ENCODE measurements at regions not wholly inside any gene's neighbourhood (a gene's known extent, or its start where the extent isn't known, plus 50 kb on each side); places are given as distances from the start of the nearest gene placed in this dataset.
A peak's percentile ranks its signal among the peaks of the same experiment; 100 is the strongest.

- no peaks in the 10 kb centered on the region for H3K4me1 Mint-ChIP-seq (ENCODE audit: low read depth, unreplicated experiment)
- no peak overlapping the region for H3K27ac Mint-ChIP-seq (ENCODE audit: unreplicated experiment)
- BruUV-seq (replicated peaks) = no TSS peak
- DNase-seq = peak; percentile 13
- intact Hi-C loops (cut with micrococcal nuclease; ENCODE audit: unreplicated experiment) = no loop called here
- CTCF ChIA-PET = interaction anchor here (0.7 kb wide), 1 partner anchor 367 kb away, joined by 3 read pairs; no protein-coding TSS in a partner anchor
- no peaks in the 10 kb centered on the region for H3K9me3 Mint-ChIP-seq (ENCODE audit: low read depth, unreplicated experiment)
- H3K27me3 Mint-ChIP-seq (ENCODE audit: unreplicated experiment) = no peaks in the 10 kb centered on the region
- no peaks in the 10 kb centered on the region for H3K36me3 Mint-ChIP-seq (ENCODE audit: insufficient read depth, unreplicated experiment)
- no peak overlapping the region for H3K4me3 Mint-ChIP-seq (ENCODE audit: low read depth, unreplicated experiment)
- TF ChIP-seq CTCF (IDR thresholded peaks at IDR 0.05; ENCODE audit: unreplicated experiment) = no peak
Observed at GRCh38 chrX:40420899-40421729, 159.7 kb upstream of the ATP6AP2 start.

DNA sequence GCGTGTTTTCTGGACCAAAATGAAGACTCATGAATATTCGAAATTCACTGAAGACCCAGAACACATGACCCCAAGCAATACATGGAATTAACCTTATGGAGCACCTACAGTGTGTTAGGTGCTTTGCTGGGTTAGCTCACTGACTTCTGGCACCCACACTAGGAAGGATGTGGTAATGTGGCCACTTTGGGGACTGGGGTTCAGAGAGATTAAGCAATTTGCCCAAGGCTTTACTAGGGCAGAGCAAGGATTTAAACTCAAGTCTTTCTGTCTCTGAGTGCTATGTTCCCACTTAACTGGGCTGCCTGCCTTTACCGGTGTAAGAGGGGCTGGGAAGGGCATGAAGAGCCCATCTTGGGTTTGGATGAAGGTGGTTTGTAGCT lies 162.0 kb upstream of the ATP6AP2 start:
- TF ChIP-seq CTCF (IDR thresholded peaks at IDR 0.05; ENCODE audit: unreplicated experiment) = no peak
- BruUV-seq (replicated peaks) = no TSS peak
- Mint-ChIP-seq H3K9me3 (ENCODE audit: low read depth, unreplicated experiment) (no peaks in the 10 kb centered on the region), H3K36me3 (ENCODE audit: insufficient read depth, unreplicated experiment) (no peaks in the 10 kb centered on the region), H3K4me1 (ENCODE audit: low read depth, unreplicated experiment) (no peaks in the 10 kb centered on the region), H3K27me3 (ENCODE audit: unreplicated experiment) (peaks cover 12% of the 10 kb centered on the region), H3K4me3 (ENCODE audit: low read depth, unreplicated experiment) (no peak overlapping the region), H3K27ac (ENCODE audit: unreplicated experiment) (no peak overlapping the region)
- no peak for DNase-seq
- intact Hi-C loops (cut with micrococcal nuclease; ENCODE audit: unreplicated experiment) = no loop called here
- CTCF ChIA-PET = no interaction called here

GRCh38 chrX:40418146-40418812 lies 162.5 kb upstream of the ATP6AP2 start:
- H3K4me1 Mint-ChIP-seq (ENCODE audit: low read depth, unreplicated experiment) = no peaks in the 10 kb centered on the region
- no peaks in the 10 kb centered on the region for H3K36me3 Mint-ChIP-seq (ENCODE audit: insufficient read depth, unreplicated experiment)
- H3K27me3 Mint-ChIP-seq (ENCODE audit: unreplicated experiment) = peaks cover 17% of the 10 kb centered on the region
- CTCF ChIA-PET = no interaction called here
- H3K9me3 Mint-ChIP-seq (ENCODE audit: low read depth, unreplicated experiment) = no peaks in the 10 kb centered on the region
- H3K4me3 Mint-ChIP-seq (ENCODE audit: low read depth, unreplicated experiment) = no peak overlapping the region
- BruUV-seq (replicated peaks) = no TSS peak
- intact Hi-C loops (cut with micrococcal nuclease; ENCODE audit: unreplicated experiment) = no loop called here
- TF ChIP-seq CTCF (IDR thresholded peaks at IDR 0.05; ENCODE audit: unreplicated experiment) = no peak
- peak; percentile 5 for DNase-seq
- H3K27ac Mint-ChIP-seq (ENCODE audit: unreplicated experiment) = no peak overlapping the region

DNA sequence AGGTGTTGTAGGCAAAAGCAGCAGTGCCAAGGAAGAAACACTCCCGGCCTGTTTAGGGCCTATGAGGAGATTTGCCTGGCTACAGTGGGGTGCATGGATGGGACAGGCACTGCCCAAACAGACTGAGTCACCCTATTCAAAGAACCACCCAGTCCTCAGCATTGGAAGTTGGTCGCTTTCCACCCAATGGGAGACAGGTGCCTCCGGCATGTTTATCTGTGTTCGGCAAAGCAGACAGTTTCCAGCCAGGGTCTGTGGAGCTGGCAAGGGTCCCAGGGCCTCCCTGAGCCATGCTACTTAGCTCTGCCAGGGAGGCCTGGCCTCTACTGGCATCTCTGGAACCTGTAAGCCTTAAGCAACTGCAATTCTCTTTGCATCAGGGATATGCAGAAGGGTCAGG lies 165.1 kb upstream of the ATP6AP2 start:
- Mint-ChIP-seq H3K4me1 (ENCODE audit: low read depth, unreplicated experiment) (no peaks in the 10 kb centered on the region), H3K36me3 (ENCODE audit: insufficient read depth, unreplicated experiment) (no peaks in the 10 kb centered on the region), H3K27ac (ENCODE audit: unreplicated experiment) (no peak overlapping the region), H3K27me3 (ENCODE audit: unreplicated experiment) (peaks cover 35% of the 10 kb centered on the region), H3K9me3 (ENCODE audit: low read depth, unreplicated experiment) (no peaks in the 10 kb centered on the region), H3K4me3 (ENCODE audit: low read depth, unreplicated experiment) (no peak overlapping the region)
- no TSS peak for BruUV-seq (replicated peaks)
- no peak for DNase-seq
- intact Hi-C loops (cut with micrococcal nuclease; ENCODE audit: unreplicated experiment) = no loop called here
- TF ChIP-seq CTCF (IDR thresholded peaks at IDR 0.05; ENCODE audit: unreplicated experiment) = no peak
- CTCF ChIA-PET = no interaction called here
